IMR-90 (cell line): ENCODE measurements at regions not wholly inside any gene's neighbourhood (a gene's known extent, or its start where the extent isn't known, plus 50 kb on each side); places are given as distances from the start of the nearest gene placed in this dataset.

ENCODE experiments used
- BHLHE40 ChIP-seq: fragments of 150-350 bp; IDR thresholded peaks from 2 replicates; pipeline ENCODE4 v1.6.1; 2016; ENCODE audit warnings: mild to moderate bottlenecking, low read depth, low read length
- CEBPB ChIP-seq: IDR thresholded peaks from 2 replicates; pipeline ENCODE4 v1.6.1; 2012; ENCODE audit warnings: low read depth, low read length, improper control_type of control experiment
- CTCF ChIP-seq: conservative IDR thresholded peaks from 2 replicates; pipeline ENCODE4 v1.5.1; 2012; ENCODE audit warnings: mild to moderate bottlenecking, low read depth, low read length, improper control_type of control experiment
- ELK1 ChIP-seq: fragments of 150-350 bp; IDR thresholded peaks from 2 replicates; pipeline ENCODE4 v1.6.1; 2016; ENCODE audit warnings: low read depth, mild to moderate bottlenecking, low read length, moderate library complexity, borderline replicate concordance
- FOS ChIP-seq: fragments of 150-350 bp; IDR thresholded peaks from 2 replicates; pipeline ENCODE4 v1.6.1; 2016; ENCODE audit warnings: low read depth, low read length
- POLR2A ChIP-seq: IDR thresholded peaks from 2 replicates; pipeline ENCODE4 v1.6.1; 2012; ENCODE audit warnings: mild to moderate bottlenecking, low read depth, low read length
- RAD21 ChIP-seq: IDR thresholded peaks from 2 replicates; pipeline ENCODE4 v1.6.1; 2012; ENCODE audit warnings: low read length, improper control_type of control experiment
- RCOR1 ChIP-seq: IDR thresholded peaks from 2 replicates; pipeline ENCODE4 v1.6.1; 2012; ENCODE audit warnings: mild to moderate bottlenecking, low read length, improper control_type of control experiment; ENCODE audit not compliant: insufficient replicate concordance

DNA sequence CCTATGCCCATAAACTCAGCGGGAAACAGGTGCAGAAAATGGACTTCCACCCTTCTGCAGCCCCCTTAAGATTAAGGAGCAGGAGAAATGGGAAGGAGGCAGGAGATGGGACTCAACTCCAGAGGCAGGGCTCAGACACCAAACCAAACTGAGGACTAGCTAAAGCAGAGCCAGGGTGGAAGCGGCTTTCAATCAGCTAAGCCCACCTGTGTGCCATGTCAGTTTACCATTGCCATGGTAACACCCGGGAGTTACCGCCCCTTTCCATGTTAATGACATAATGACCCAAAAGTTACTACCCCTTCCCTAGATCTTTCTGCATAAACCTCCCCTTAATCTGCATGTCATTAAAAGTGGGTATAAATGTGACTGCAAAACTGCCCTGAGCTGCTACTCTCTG lies 653.5 kb downstream of the PTPRU start:
- TF ChIP-seq CTCF (no peak), RCOR1 (no peak), POLR2A (no peak), ELK1 (no peak), RAD21 (no peak), FOS (no peak), CEBPB (no peak), BHLHE40 (no peak)
